Inflammatory macrophage treated with lipopolysaccharide for 1 hour (primary cell): ENCODE measurements at regions not wholly inside any gene's neighbourhood (a gene's known extent, or its start where the extent isn't known, plus 50 kb on each side); places are given as distances from the start of the nearest gene placed in this dataset.
"Not testable (repeated sequence)": the region's sequence is repeated elsewhere in the genome, so short reads cannot be mapped to it uniquely, and the experiment has no call there.

Source experiments
- DNase-seq, 2 donors: peaks; one replicate each; pipeline ENCODE4 v3.0.0-alpha.2; 2020 to 2022

GRCh38 chr18:73045037-73045436, 177.2 kb upstream of the NETO1 start:
- DNase-seq = no peak

GRCh38 chr18:73043611-73044010, 175.8 kb upstream of the NETO1 start:
- no peak for DNase-seq

- DNase-seq = no peak
Observed at GRCh38 chr18:73043211-73043610, 175.4 kb upstream of the NETO1 start.

GRCh38 chr18:73040247-73040646, 172.5 kb upstream of the NETO1 start:
- no peak for DNase-seq

- no peak for DNase-seq
Observed at GRCh38 chr18:73038336-73038735, 170.5 kb upstream of the NETO1 start.

GRCh38 chr18:73023975-73024374, 156.2 kb upstream of the NETO1 start:
- no peak for DNase-seq

- no peak for DNase-seq
Observed at GRCh38 chr18:73009691-73010090, 141.9 kb upstream of the NETO1 start.

GRCh38 chr18:73007915-73008308, 140.1 kb upstream of the NETO1 start:
- no peak for DNase-seq

DNA sequence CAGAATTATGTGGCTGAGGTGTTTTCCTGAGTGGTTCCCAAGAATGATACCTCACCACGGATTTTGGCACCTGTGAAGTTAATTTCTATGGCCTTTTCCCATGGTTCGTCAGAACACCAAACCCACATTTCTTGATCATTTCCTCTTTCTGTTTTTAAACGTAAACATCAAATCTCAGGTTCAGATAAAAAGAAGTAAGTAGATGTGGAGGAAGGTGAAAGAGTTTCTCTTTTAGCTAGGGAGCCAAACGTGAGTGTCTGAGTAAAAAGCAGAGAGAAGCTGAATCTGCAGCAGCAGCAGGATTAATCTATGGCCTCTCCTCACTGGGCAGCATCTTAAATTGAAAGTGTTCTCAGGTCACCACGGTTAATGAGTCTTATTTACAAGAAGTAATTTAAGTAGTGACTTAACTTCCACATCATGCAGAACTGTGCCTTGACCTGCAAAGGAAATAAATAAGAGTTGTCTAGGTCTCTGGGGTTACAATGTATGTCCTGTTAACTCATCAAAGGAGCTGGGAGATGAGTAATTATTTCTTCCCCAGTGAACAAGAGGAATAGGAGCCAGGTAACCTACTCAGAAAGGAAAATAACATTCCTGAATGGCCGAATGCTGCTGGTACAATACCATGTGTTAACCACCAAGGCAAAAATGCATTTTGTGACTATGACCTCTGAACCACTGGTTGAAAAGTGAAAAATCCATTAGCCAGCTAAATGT, 139.6 kb upstream of the NETO1 start:
- DNase-seq = no peak

DNA sequence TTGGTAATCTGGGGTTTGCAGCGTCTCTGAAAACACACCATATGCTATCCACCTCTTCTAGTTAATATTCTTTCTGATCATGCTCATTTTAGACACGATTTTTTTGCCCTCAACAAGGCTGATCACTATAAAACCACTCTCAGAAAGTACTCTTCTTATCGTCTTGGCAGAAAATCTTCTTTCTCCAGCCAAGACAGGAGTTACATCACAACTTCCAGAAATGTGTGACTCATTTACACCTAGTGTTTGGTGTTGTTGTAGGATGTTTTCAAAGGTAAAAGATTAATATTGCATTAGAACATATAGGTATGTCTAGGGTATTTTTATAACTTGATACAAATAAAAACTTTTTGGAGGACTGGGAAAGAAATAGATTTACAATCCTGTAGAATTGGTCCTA, 138.5 kb upstream of the NETO1 start:
- DNase-seq = no peak

- no peak for DNase-seq
Observed at GRCh38 chr18:73004260-73004659, 136.5 kb upstream of the NETO1 start.

- no peak for DNase-seq
Observed at GRCh38 chr18:72999971-73000607, 132.3 kb upstream of the NETO1 start.

DNA sequence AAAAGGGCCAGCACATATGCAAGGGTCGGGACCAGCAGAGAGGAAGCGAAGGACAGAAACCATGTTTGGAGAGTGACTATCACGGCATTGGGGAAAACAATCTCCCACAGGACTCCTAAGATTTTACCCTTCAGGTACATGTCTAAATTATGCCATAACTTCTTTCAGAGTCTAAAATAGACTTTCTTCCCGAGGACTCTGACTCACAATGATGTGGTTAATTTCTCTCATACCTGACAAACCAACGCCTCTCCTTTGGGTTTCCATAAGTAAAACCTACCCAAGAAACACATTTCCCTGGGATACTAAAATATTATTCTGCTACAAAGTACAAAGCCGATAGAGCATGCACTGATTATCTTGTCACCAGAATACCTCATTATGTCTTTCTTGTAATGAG, 127.8 kb upstream of the NETO1 start:
- DNase-seq = no peak

GRCh38 chr18:72993250-72993649, 125.5 kb upstream of the NETO1 start:
- DNase-seq = no peak

- no peak for DNase-seq
Observed at GRCh38 chr18:72991379-72991778, 123.6 kb upstream of the NETO1 start.

DNA sequence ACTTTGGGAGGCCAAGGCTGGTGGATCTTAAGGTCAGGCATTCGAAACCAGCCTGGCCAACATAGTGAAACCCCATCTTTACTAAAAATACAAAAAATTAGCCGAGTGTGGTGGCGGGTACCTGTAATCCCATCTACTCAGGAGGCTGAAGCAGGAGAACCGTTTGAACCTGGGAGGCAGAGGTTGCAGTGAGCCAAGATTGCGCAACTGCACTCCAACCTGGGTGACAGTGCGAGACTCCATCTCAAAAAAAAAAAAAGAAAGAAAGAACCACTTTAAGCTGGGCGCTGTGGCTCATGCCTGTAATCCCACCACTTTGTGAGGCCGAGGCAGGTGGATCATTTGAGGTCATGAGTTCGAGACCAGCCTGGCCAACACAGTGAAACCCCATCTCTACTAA, 119.8 kb upstream of the NETO1 start:
- not testable (repeated sequence) for DNase-seq

GRCh38 chr18:72986103-72986502, 118.3 kb upstream of the NETO1 start:
- DNase-seq = no peak

DNA sequence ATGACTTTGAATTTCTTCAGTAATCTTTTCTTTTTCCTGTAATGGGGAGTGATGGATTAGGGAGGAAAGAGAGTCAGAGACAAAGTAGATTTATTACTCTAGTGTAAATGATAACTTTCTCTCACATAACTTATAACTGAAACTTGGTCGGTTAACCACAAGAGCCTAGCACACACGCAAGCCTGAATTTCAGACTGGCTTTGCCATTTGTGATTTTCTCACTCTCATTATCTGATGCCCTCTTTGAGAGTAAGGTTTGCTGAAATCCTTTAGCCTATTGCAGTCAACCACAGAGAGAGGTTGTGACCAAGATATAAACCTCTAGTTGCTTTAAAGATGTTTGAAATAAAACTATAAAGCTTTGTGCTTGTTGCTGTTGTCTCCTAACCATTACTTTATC, 117.9 kb upstream of the NETO1 start:
- no peak for DNase-seq

DNA sequence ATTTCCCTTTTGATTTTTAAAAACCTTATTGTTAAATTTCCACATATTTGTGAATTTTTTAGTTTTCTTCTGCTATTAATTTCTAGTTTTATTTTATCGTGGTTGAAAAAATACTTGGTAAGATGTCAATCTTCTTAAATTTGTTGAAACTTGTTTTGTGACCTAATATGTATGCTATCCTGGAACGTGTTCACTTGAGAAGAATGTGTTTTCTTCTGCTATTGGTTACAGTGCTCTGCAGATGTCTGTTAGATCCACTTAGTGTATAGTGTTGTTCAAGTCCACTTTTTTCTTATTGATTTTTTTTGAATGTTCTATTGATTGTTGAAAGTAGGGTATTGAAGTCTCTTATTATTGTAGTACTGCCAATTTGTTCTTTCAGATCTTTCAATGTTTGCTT, 116.5 kb upstream of the NETO1 start:
- DNase-seq = no peak

DNA sequence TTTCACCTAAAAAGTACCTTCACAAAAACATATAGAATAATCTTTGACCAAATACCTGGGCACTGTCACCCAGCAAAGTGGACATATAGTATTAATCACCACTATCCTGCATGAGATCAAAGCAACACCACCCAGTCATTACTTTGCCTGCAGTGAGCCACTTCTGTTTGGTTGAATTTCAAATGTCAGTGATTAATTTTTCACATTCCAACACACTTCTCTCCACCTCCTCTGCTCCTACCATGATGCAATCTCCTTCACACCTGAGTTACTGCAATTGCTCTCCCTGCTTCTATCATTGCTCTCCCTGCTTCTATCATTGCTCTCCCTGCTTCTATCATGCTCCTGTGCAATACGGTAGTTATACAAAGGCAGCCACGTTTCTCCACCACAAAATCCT, 106.1 kb upstream of the NETO1 start:
- no peak for DNase-seq

- no peak for DNase-seq
Observed at GRCh38 chr18:72965616-72966015, 97.8 kb upstream of the NETO1 start.

- DNase-seq = not testable (repeated sequence)
Observed at GRCh38 chr18:72958195-72958594, 90.4 kb upstream of the NETO1 start.

DNA sequence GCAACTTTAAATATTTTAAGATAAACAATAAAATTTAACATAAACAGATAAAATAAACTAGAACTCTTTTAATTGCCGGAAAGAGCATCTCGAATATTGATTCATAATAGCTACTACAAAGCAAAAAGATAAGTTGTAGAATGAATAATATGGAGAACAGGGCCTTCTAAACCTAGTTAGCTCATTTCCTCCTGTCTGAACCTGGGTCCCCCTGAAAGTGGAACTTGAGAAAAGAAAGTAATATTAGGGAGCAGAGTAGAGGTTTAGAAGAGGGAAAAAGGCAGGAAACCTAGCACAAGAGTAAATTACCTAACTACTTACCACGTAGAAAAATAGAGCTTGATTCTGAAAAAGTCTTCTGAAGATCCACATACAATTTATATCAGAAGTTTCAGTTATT, 80.7 kb upstream of the NETO1 start:
- no peak for DNase-seq

- no peak for DNase-seq
Observed at GRCh38 chr18:72942766-72943165, 75.0 kb upstream of the NETO1 start.

DNA sequence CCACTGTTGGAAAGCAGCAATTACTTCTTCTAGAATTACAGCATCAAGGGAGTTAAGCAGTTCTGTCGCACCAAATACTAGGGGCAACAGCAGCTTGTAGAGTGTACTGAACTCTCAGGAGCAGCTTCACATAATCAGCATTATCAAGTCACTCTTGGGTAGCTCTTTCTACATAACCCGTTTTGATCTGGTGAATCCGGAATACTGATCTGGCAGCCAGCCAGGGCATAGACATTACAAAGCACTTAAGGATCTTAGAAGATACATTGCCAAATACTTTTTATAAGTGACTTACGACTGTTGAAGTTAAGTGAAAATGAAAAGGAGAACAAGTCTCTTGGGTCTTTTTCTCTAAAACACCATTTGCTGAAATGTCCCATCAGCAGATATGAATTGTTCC, 73.2 kb upstream of the NETO1 start:
- DNase-seq = no peak
